HG02973 (cell line): ENCODE measurements at regions not wholly inside any gene's neighbourhood (a gene's known extent, or its start where the extent isn't known, plus 50 kb on each side); places are given as distances from the start of the nearest gene placed in this dataset.
"Not testable (repeated sequence)": the region's sequence is repeated elsewhere in the genome, so short reads cannot be mapped to it uniquely, and the experiment has no call there.

Experiments used
- ATAC-seq: cut with Tn5 transposase; IDR thresholded peaks from one replicate; pipeline ENCODE4 v1.9.1; 2021; ENCODE audit warnings: moderate library complexity; ENCODE audit not compliant: unreplicated experiment

DNA sequence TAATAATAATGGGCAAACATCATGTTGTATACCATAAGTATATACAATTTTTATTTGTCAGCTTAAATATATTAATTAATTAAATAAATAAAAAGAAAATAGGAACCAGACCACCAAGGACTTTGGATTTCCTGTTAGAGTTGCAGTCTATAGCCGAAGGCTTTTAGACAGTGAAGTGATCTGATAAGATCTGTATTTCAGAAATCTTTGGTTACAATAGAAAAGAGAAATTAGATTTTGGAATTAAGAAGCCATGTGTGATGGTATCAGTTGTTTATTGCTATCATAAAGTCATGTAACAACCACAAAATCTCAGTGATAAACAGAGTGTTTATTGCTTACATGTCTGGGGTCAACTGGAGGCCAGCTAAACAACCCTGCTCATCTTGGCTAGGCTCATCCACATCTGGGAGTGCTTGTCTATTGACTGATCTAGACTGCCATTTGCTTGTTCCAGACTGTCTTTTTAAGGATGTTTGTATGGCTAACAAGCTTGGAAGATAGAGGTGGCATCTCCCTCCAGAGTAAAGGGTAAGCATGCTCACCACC lies 142.1 kb upstream of the USP9X start:
- ATAC-seq: no peak

GRCh38 chrX:40945361-40945713 lies 139.9 kb upstream of the USP9X start:
- peak; percentile 72 for ATAC-seq

- no peak for ATAC-seq
Measured at GRCh38 chrX:40947276-40947675, 138.0 kb upstream of the USP9X start.

GRCh38 chrX:40949071-40949470 lies 136.2 kb upstream of the USP9X start:
- ATAC-seq: no peak

- ATAC-seq: no peak
Measured at GRCh38 chrX:40950546-40950945, 134.7 kb upstream of the USP9X start.

DNA sequence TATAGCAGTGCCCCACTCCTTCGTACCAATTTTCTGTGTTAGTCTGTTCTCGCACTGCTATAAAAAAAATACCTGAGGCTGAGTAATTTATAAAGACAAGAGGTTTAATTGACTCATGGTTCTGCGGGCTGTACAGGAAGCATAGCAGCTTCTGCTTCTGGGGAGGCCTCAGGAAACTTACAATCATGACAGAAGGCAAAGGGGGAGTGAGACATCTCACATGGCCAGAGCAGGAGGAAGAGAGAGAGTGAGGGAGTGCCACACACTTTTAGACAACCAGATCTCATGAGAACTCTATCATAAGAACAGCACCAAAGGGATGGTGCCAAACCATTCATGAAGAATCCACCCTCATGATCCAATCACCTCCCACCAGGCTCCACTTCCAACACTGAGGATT lies 133.8 kb upstream of the USP9X start:
- ATAC-seq: not testable (repeated sequence)

DNA sequence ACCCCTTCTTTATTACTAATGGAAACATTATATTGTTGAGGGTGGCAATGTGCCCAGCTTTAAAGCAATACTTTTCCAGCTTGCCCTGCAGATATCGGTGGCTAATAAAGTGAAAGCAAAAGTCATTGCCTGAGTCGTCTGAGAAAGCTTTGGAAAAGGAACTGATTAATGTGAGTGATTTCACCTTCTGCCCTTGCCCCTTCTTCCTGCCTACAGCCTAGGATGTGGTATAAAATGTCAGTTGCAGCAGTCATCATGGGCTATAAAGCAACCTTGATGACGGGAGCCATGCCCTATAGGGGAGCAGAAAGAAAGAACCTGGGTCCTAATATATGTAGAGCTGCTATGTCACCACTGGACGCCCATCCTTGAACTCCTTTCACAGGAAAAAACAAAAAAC lies 132.4 kb upstream of the USP9X start:
- peak; percentile 16 for ATAC-seq

GRCh38 chrX:40953369-40953768 lies 131.9 kb upstream of the USP9X start:
- peak; percentile 78 for ATAC-seq

GRCh38 chrX:40960041-40960440 lies 125.2 kb upstream of the USP9X start:
- ATAC-seq: no peak

- no peak for ATAC-seq
Measured at GRCh38 chrX:40962793-40963407, 122.3 kb upstream of the USP9X start.

DNA sequence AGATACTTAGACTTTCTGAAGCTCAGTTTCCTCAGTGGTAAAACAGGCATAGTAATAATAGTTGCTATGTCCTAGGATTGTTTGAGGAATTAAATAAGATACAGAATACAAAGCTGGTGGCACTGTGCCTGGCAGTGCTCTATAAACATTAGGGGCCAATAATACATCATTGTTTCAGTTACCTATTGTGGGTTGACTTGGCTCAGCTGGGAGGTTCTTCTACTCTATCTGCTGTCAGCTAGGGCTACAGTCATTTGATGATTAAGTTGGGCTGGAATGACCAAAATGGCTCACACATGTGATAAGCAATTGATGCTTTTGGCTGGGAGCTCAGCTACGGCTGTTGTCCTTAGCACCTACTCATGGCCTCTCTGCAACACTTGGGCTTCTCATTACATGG lies 121.2 kb upstream of the USP9X start:
- ATAC-seq: no peak

DNA sequence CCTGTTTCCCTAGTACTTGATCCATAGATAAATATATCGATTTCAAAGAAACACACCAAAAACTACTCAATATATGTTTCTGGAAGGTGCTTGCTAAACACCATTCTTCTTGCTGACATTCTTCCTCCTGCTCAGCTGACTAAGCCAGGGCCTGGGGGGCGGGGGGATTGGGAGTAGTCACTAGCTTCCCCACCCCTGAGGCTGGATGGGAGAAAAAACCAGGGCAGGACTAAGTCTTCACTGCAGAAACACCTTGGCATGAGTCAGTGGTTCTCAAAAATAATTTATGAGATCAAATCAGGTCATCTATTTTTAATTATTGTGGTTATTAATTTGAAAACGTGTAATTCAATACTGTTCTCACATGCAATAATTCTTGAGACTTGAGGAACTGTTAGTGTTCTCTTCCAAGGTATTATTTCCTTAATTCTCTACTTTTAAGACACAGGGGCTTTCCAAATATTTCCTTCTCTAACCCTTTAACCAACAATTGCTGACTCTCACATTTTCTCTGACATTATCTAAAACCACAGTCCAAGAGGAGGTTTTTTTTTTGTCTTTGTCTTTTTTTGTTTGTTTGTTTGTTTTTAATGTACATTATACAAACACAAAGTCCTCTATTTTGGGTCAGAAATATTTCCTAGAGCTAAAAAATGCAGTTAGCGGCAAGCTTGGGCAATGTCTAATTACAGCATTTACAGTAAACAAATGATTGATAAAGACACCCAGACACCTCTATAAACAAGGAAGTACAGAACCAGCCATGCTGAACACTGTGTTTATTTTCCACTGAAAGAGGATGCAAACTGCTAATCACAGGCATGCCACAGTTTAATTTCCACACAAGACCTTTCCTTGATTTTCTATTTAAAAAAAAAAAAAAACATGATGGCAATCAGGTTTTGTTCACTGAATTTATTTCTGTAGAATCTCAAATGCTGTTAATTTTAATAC lies 120.3 kb upstream of the USP9X start:
- no peak for ATAC-seq

- ATAC-seq: no peak
Measured at GRCh38 chrX:40966213-40966820, 118.9 kb upstream of the USP9X start.

- ATAC-seq: no peak
Measured at GRCh38 chrX:40968180-40968579, 117.1 kb upstream of the USP9X start.

DNA sequence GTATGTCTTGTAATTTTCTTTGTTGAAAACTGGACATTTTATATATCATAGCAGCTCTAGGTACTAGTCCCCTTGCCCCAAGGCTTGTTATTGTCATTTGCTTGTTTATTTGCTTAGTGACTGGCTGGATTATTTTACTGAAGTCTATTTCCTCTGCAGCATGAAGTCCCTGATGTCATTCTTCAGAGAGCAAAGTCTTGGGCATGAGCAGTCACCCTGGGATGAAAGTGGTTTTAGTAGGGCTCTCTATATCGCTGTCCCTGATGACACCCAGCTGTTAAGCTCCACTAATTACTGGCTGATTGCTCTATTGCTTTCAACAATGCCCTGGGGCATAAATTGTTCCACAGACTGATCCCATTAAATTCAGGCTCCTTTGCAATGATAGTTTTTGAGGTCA lies 113.5 kb upstream of the USP9X start:
- ATAC-seq: no peak

GRCh38 chrX:40973619-40974018 lies 111.6 kb upstream of the USP9X start:
- no peak for ATAC-seq

DNA sequence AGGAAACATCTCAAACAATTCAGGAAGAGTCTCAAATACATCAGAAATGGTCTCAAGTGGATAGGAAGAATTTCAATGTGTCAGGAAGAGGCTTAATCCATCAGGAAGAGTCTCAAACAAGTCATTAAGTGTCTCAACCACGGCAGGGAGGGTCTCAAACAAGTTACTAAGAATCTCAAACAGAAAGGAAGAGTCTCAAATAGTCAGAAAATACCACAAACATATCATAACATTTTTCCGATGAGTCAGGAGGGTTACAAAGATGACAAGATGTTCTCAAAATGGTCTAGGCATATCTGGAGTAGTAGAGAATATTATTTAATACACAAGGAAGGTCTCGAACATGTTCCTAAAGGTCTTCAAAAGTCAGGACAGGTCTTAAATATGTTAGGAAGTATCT lies 109.3 kb upstream of the USP9X start:
- ATAC-seq: no peak

- no peak for ATAC-seq
Measured at GRCh38 chrX:40976981-40977380, 108.3 kb upstream of the USP9X start.

- no peak for ATAC-seq
Measured at GRCh38 chrX:40984962-40985361, 100.3 kb upstream of the USP9X start.

GRCh38 chrX:40987413-40987812 lies 97.8 kb upstream of the USP9X start:
- ATAC-seq: no peak

GRCh38 chrX:40988100-40988499 lies 97.1 kb upstream of the USP9X start:
- no peak for ATAC-seq

DNA sequence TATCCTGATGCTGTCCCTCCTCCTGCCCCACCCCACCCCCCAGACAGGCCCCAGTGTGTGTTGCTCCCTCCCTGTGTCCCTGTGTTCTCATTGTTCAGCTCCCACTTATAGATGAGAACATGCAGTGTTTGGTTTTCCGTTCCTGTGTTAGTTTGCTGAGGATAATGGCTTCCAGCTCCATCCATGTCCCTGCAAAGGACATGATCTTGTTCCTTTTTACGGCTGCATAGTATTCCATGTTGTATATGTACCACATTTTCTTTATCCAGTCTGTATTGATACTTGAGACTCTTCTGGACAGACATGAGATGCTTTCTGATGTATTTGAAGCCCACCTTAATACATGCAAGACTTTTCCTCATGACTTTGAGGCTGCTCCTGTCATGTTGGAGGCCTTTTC lies 91.8 kb upstream of the USP9X start:
- ATAC-seq: not testable (repeated sequence)
